Panc1 (cell line): ENCODE measurements at regions not wholly inside any gene's neighbourhood (a gene's known extent, or its start where the extent isn't known, plus 50 kb on each side); places are given as distances from the start of the nearest gene placed in this dataset.

Experiments
- ATAC-seq: fragments of 200-7000 bp; cut with Tn5 transposase; 2 replicates; pipeline ENCODE4 v1.9.1; 2020; ENCODE audit warnings: mild to moderate bottlenecking, moderate library complexity
- BruUV-seq: library from RNA; stranded (reverse); fragments of 400-500 nt; replicated peaks from 2 replicates; lab custom pipeline; 2021; lab: Mats Ljungman, UMichigan
- CTCF ChIA-PET: fragments of 300-600 bp; sonication (Branson Sonifier 250); formaldehyde crosslinking; loops from one replicate; lab custom pipeline; 2022; ENCODE audit warnings: antibody characterized with exemption; lab: Charles Lee
- POLR2A ChIA-PET: fragments of 300-600 bp; sonication (Branson Sonifier 250); formaldehyde crosslinking; loops from one replicate; lab custom pipeline; 2022; ENCODE audit warnings: antibody characterized with exemption; lab: Charles Lee
- DNase-seq: peaks from one replicate; pipeline ENCODE4 v3.0.0-alpha.2; 2010; ENCODE audit warnings: low read depth, low spot score
- H3K27ac ChIP-seq: 2 replicates; pipeline ENCODE4 v1.5.1; 2011; ENCODE audit warnings: mild to moderate bottlenecking, low read length, inconsistent platforms
- H3K27me3 ChIP-seq: fragments of 200-500 bp; sonication (Bioruptor generic); 2 replicates; pipeline ENCODE4 v1.6.0; 2014; ENCODE audit warnings: low read length, inconsistent platforms; ENCODE audit not compliant: control insufficient read depth, insufficient read depth
- H3K36me3 ChIP-seq: fragments of 200-500 bp; sonication (Bioruptor generic); 2 replicates; pipeline ENCODE4 v1.5.1; 2014; ENCODE audit warnings: inconsistent platforms, mild to moderate bottlenecking, low read length, moderate library complexity; ENCODE audit not compliant: control insufficient read depth, insufficient read depth
- H3K4me1 ChIP-seq: 2 replicates; pipeline ENCODE4 v1.5.1; 2011; ENCODE audit warnings: inconsistent platforms, mild to moderate bottlenecking, low read length, moderate library complexity; ENCODE audit not compliant: control insufficient read depth, insufficient read depth
- H3K4me3 ChIP-seq, 2 experiments: 2 replicates each; pipeline ENCODE4 v1.5.1; 2011 to 2012; ENCODE audit warnings: low read depth in 2 of 2, low read length in 2 of 2, mild to moderate bottlenecking in 2 of 2, inconsistent platforms in 1 of 2, moderate library complexity in 1 of 2
- H3K9me3 ChIP-seq: fragments of 200-500 bp; sonication (Bioruptor generic); 2 replicates; pipeline ENCODE4 v1.5.1; 2014; ENCODE audit warnings: low read depth, mild to moderate bottlenecking, inconsistent platforms, low read length, moderate library complexity; ENCODE audit not compliant: control insufficient read depth, insufficient read depth
- POLR2AphosphoS5 ChIP-seq: IDR thresholded peaks from 2 replicates; pipeline ENCODE4 v1.6.1; 2012; ENCODE audit warnings: mild to moderate bottlenecking, low read depth, low read length, moderate library complexity
- SIN3A ChIP-seq: IDR thresholded peaks from 2 replicates; pipeline ENCODE4 v1.6.1; 2012; ENCODE audit warnings: low read depth, mild to moderate bottlenecking, low read length, moderate library complexity, borderline replicate concordance; ENCODE audit not compliant: insufficient read depth
- TCF7L2 ChIP-seq: IDR thresholded peaks from 2 replicates; pipeline ENCODE4 v1.6.1; 2011; ENCODE audit warnings: mild to moderate bottlenecking, low read depth, low read length, inconsistent platforms
- in situ Hi-C: cut with HindIII; loops from 2 replicates; pipeline ENCODE4 v1.10.0; 2016; ENCODE audit warnings: low sequenced_read_pairs, low pct_unique_long_range_greater_than_20kb
- intact Hi-C: fragments of 100-400 bp; cut with micrococcal nuclease; formaldehyde crosslinking; loops from one replicate; pipeline ENCODE4 v1.10.0; 2022; ENCODE audit not compliant: unreplicated experiment
- TF ChIP-seq, protein P1 (sequence below): fragments of 450-650 bp; IDR thresholded peaks from 2 replicates; pipeline ENCODE4 v1.5.1; 2017; ENCODE audit warnings: mild to moderate bottlenecking
- TF ChIP-seq, protein P2 (sequence below), 2 experiments: IDR thresholded peaks; 2 replicates each; pipeline ENCODE4 v1.6.1; 2011 to 2012; ENCODE audit warnings: low read depth in 2 of 2, control low read depth in 1 of 2, low read length in 1 of 2, mild to moderate bottlenecking in 1 of 2, moderate library complexity in 1 of 2; ENCODE audit not compliant: insufficient read depth in 1 of 2

DNA sequence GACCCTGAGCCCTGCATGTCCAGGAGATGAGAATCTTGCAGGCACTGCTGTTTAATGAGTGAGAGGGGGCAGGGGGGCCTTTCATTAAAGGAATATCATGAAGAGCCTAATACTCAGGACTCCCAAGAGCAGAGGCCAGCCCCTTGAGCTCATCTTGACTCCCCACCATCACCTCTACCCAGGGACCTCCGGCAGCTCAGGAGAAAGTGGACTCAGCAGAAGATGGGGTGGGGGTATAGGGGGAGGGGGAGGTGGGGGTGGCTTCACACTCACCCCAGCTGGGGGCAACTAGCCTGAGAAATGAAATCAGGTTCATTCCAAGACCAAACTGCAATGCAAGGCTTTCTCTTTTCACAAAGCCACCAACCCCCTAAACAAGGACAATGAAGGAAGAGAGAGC lies 575.6 kb upstream of the MKI67 start:
- no TSS peak for BruUV-seq
- ATAC-seq (no peak), DNase-seq (no peak)
- POLR2A ChIA-PET, result no interaction called here
- Histone ChIP-seq H3K27ac (no peak overlapping the region), H3K36me3 (no peaks in the 10 kb centered on the region), H3K9me3 (no peaks in the 10 kb centered on the region), H3K4me1 (no peaks in the 10 kb centered on the region), H3K4me3 (no peak overlapping the region), H3K27me3 (peaks cover 15% of the 10 kb centered on the region)
- intact Hi-C loops (no loop called here), in situ Hi-C loops (no loop called here)
- CTCF ChIA-PET, result no interaction called here
- TF ChIP-seq SIN3A (no peak), TCF7L2 (no peak), POLR2AphosphoS5 (no peak)
- TF ChIP-seq, protein P1, sequence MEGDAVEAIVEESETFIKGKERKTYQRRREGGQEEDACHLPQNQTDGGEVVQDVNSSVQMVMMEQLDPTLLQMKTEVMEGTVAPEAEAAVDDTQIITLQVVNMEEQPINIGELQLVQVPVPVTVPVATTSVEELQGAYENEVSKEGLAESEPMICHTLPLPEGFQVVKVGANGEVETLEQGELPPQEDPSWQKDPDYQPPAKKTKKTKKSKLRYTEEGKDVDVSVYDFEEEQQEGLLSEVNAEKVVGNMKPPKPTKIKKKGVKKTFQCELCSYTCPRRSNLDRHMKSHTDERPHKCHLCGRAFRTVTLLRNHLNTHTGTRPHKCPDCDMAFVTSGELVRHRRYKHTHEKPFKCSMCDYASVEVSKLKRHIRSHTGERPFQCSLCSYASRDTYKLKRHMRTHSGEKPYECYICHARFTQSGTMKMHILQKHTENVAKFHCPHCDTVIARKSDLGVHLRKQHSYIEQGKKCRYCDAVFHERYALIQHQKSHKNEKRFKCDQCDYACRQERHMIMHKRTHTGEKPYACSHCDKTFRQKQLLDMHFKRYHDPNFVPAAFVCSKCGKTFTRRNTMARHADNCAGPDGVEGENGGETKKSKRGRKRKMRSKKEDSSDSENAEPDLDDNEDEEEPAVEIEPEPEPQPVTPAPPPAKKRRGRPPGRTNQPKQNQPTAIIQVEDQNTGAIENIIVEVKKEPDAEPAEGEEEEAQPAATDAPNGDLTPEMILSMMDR, result no peak
- TF ChIP-seq, protein P2, sequence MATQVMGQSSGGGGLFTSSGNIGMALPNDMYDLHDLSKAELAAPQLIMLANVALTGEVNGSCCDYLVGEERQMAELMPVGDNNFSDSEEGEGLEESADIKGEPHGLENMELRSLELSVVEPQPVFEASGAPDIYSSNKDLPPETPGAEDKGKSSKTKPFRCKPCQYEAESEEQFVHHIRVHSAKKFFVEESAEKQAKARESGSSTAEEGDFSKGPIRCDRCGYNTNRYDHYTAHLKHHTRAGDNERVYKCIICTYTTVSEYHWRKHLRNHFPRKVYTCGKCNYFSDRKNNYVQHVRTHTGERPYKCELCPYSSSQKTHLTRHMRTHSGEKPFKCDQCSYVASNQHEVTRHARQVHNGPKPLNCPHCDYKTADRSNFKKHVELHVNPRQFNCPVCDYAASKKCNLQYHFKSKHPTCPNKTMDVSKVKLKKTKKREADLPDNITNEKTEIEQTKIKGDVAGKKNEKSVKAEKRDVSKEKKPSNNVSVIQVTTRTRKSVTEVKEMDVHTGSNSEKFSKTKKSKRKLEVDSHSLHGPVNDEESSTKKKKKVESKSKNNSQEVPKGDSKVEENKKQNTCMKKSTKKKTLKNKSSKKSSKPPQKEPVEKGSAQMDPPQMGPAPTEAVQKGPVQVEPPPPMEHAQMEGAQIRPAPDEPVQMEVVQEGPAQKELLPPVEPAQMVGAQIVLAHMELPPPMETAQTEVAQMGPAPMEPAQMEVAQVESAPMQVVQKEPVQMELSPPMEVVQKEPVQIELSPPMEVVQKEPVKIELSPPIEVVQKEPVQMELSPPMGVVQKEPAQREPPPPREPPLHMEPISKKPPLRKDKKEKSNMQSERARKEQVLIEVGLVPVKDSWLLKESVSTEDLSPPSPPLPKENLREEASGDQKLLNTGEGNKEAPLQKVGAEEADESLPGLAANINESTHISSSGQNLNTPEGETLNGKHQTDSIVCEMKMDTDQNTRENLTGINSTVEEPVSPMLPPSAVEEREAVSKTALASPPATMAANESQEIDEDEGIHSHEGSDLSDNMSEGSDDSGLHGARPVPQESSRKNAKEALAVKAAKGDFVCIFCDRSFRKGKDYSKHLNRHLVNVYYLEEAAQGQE (IDR thresholded peaks at IDR 0.05; ENCODE audit: insufficient read depth in 1 of 2, low read depth in 2 of 2, low read length in 1 of 2), result no peak

DNA sequence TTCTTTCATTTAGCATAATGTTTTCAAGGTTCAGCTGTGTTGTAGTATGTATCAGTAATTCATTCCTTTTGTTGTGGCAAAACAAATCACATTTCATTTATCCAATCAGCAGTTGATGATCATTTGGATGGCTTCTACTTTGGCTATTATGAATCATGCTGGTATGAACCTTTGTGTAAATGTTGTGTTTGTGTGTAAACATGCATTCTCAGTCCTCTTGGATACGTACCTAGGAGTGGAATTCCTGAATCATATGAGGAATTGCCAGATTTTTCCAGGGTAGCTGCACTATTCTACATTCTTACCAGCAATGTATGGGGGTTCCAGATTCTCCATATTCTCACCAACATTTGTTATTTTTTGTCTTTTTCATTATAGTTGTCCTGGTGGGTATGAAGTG lies 578.5 kb upstream of the MKI67 start:
- H3K36me3 ChIP-seq, result no peaks in the 10 kb centered on the region
- TF ChIP-seq TCF7L2 (no peak), POLR2AphosphoS5 (no peak), SIN3A (no peak)
- TF ChIP-seq, protein P2 (IDR thresholded peaks at IDR 0.05; ENCODE audit: insufficient read depth in 1 of 2, low read depth in 2 of 2, low read length in 1 of 2), result no peak
- intact Hi-C loops (no loop called here), in situ Hi-C loops (no loop called here)
- BruUV-seq, result no TSS peak
- no peak for ATAC-seq
- H3K4me1 ChIP-seq, result no peaks in the 10 kb centered on the region
- ChIA-PET CTCF (no interaction called here), POLR2A (no interaction called here)
- H3K4me3 ChIP-seq, result no peak overlapping the region
- DNase-seq, result peak; percentile 52
- H3K27me3 ChIP-seq, result peaks cover 2% of the 10 kb centered on the region; the same call in 1 of the 2 replicates
- no peak overlapping the region for H3K27ac ChIP-seq
- H3K9me3 ChIP-seq, result no peaks in the 10 kb centered on the region
